Gastrocnemius medialis (tissue), 4 donors: ENCODE measurements at regions not wholly inside any gene's neighbourhood (a gene's known extent, or its start where the extent isn't known, plus 50 kb on each side); places are given as distances from the start of the nearest gene placed in this dataset.

Experiments
- CTCF ChIP-seq, 5 experiments: fragments of 450-650 bp in 3 of 5; fragments of 200-600 bp in 2 of 5; sonication (generic) in 2 of 5; IDR thresholded peaks in 4 of 5; conservative IDR thresholded peaks in 1 of 5; 1 replicate in 4 of 5; 2 replicates in 1 of 5; pipeline ENCODE4 v1.5.1; 2016 to 2019; ENCODE audit warnings: antibody characterized with exemption in 5 of 5, mild to moderate bottlenecking in 3 of 5, moderate library complexity in 3 of 5
- POLR2A ChIP-seq, 2 donors: fragments of 450-650 bp; IDR thresholded peaks; one replicate each; pipeline ENCODE4 v1.6.1; 2017; ENCODE audit warnings: antibody characterized with exemption in 2 of 2, mild to moderate bottlenecking in 2 of 2, moderate library complexity in 2 of 2

DNA sequence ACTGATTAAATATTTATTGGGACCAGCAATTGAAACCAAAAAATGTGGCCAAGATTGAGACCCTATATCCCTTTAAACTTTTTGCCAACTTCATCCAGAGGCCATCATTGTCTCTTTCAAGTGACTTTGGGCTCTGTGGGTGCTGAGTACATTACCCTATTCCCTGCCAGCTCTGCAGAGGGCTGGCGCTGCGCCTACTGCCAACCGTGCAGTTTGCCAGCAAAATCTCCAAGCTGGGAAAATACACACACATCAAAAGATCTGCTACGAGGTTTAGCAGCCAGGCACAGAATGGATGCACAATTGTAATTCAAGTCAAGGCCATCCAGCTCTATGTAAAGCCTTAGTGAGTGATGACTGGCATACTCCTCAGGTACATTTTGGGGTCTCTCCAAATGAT lies 125.0 kb downstream of the CBLN4 start:
- TF ChIP-seq POLR2A (IDR thresholded peaks at IDR 0.05) (no peak), CTCF (IDR thresholded peaks at IDR 0.05 in 4 of 5, conservative IDR thresholded peaks at IDR 0.05 in 1 of 5) (no peak)
